NOMO-1 (cell line): ENCODE measurements at regions not wholly inside any gene's neighbourhood (a gene's known extent, or its start where the extent isn't known, plus 50 kb on each side); places are given as distances from the start of the nearest gene placed in this dataset.
A peak's percentile ranks its signal among the peaks of the same experiment; 100 is the strongest.

Experiments
- DNase-seq, 2 experiments: peaks; one replicate each; lab custom pipeline; 2025; ENCODE audit not compliant: unreplicated experiment in 2 of 2; lab: John Stamatoyannopoulos, UW

GRCh38 chr14:76551906-76552305 lies 176.0 kb downstream of the ESRRB start:
- DNase-seq: no peak

GRCh38 chr14:76564471-76565422 lies 188.8 kb downstream of the ESRRB start:
- no peak for DNase-seq

- no peak for DNase-seq
Measured at GRCh38 chr14:76566439-76566838, 190.5 kb downstream of the ESRRB start.

GRCh38 chr14:76574416-76575095 lies 186.7 kb upstream of the VASH1 start:
- DNase-seq: no peak

- DNase-seq: no peak
Measured at GRCh38 chr14:76575108-76575507, 186.2 kb upstream of the VASH1 start.

GRCh38 chr14:76576047-76576741 lies 185.1 kb upstream of the VASH1 start:
- no peak for DNase-seq

- DNase-seq: no peak
Measured at GRCh38 chr14:76577090-76577489, 184.2 kb upstream of the VASH1 start.

- DNase-seq: no peak
Measured at GRCh38 chr14:76577837-76578236, 183.4 kb upstream of the VASH1 start.

- DNase-seq: no peak
Measured at GRCh38 chr14:76580399-76580798, 180.9 kb upstream of the VASH1 start.

GRCh38 chr14:76580967-76581366 lies 180.3 kb upstream of the VASH1 start:
- DNase-seq: no peak

- DNase-seq: no peak
Measured at GRCh38 chr14:76581592-76581991, 179.7 kb upstream of the VASH1 start.

GRCh38 chr14:76582447-76582846 lies 178.8 kb upstream of the VASH1 start:
- DNase-seq: no peak

- DNase-seq: no peak
Measured at GRCh38 chr14:76583174-76583573, 178.1 kb upstream of the VASH1 start.

- no peak for DNase-seq
Measured at GRCh38 chr14:76583805-76584204, 177.5 kb upstream of the VASH1 start.

GRCh38 chr14:76584271-76584702 lies 177.0 kb upstream of the VASH1 start:
- DNase-seq: no peak

- peak in 1 of 2 experiments; percentile 8 for DNase-seq
Measured at GRCh38 chr14:76585616-76586015, 175.7 kb upstream of the VASH1 start.

GRCh38 chr14:76589246-76589645 lies 172.0 kb upstream of the VASH1 start:
- DNase-seq: no peak

- no peak for DNase-seq
Measured at GRCh38 chr14:76591266-76591665, 170.0 kb upstream of the VASH1 start.

- DNase-seq: no peak
Measured at GRCh38 chr14:76595266-76595665, 166.0 kb upstream of the VASH1 start.

GRCh38 chr14:76597387-76597786 lies 163.9 kb upstream of the VASH1 start:
- DNase-seq: no peak

- no peak for DNase-seq
Measured at GRCh38 chr14:76599141-76599540, 162.1 kb upstream of the VASH1 start.
